ENCODE measurements at regions not wholly inside any gene's neighbourhood (a gene's known extent, or its start where the extent isn't known, plus 50 kb on each side); places are given as distances from the start of the nearest gene placed in this dataset.
"Not testable (repeated sequence)": the region's sequence is repeated elsewhere in the genome, so short reads cannot be mapped to it uniquely, and the experiment has no call there.

DNA sequence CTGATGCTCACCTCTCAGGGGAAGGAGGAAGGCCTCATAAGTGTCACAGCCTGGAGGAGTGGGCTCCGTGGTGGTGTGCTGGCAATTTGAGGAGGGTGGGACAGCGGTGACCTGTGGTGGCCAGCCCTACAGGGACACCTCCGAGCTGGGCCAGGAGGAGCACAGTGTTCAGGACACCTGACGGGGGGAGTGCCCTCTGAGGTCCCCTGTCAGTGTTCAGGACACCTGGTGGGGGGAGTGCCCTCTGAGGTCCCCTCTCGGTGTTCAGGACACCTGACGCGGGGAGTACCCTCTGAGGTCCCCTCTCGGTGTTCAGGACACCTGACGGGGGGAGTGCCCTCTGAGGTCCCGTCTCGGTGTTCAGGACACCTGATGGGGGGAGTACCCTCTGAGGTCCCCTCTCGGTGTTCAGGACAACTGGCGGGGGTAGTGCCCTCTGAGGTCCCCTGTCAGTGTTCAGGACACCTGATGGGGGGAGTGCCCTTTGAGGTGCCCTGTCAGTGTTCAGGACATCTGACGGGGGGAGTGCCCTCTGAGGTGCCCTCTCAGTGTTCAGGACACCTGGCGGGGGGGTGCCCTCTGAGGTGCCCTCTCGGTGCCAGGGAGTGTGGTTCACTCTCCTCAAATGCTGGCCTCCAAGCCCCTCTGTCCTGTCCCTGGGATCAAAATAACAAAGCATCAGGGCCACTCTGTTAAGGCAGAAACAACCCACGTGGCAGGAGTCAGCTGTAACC is 73.4 kb upstream of the ZNF469 start:
- Histone ChIP-seq H3K4me2 (ENCODE audit: insufficient read depth, low read length) (no peak overlapping the region), H4K20me1 (ENCODE audit: insufficient read depth, low read length) (no peaks in the 10 kb centered on the region), H2AFZ (ENCODE audit: low read length) (no peak overlapping the region), H3K9me3 (ENCODE audit: low read depth, low read length) (no peaks in the 10 kb centered on the region), H3K4me1 (ENCODE audit: insufficient read depth, low read length) (peaks cover 50% of the 10 kb centered on the region), H3K27ac (ENCODE audit: low read depth, low read length) (no peak overlapping the region), H3K79me2 (ENCODE audit: insufficient read depth, low read length) (no peaks in the 10 kb centered on the region), H3K4me3 (ENCODE audit: insufficient read depth, low read length) (no peak overlapping the region), H3K27me3 (ENCODE audit: insufficient read depth, low read length) (no peaks in the 10 kb centered on the region), H3K36me3 (ENCODE audit: insufficient read depth, low read length) (no peaks in the 10 kb centered on the region)
- peak; percentile 22 for DNase-seq (ENCODE audit: insufficient read length, low spot score, missing footprints)
- TF ChIP-seq CTCF (IDR thresholded peaks at IDR 0.05; ENCODE audit: extremely low read depth, low read depth, low read length) = no peak

- Histone ChIP-seq H3K27ac (ENCODE audit: low read depth, low read length) (no peak overlapping the region), H3K27me3 (ENCODE audit: insufficient read depth, low read length) (no peaks in the 10 kb centered on the region), H3K4me1 (ENCODE audit: insufficient read depth, low read length) (peaks cover 45% of the 10 kb centered on the region), H3K4me2 (ENCODE audit: insufficient read depth, low read length) (no peak overlapping the region), H3K4me3 (ENCODE audit: insufficient read depth, low read length) (no peak overlapping the region), H4K20me1 (ENCODE audit: insufficient read depth, low read length) (no peaks in the 10 kb centered on the region), H3K79me2 (ENCODE audit: insufficient read depth, low read length) (no peaks in the 10 kb centered on the region), H3K36me3 (ENCODE audit: insufficient read depth, low read length) (no peaks in the 10 kb centered on the region), H2AFZ (ENCODE audit: low read length) (no peak overlapping the region), H3K9me3 (ENCODE audit: low read depth, low read length) (no peaks in the 10 kb centered on the region)
- TF ChIP-seq CTCF (IDR thresholded peaks at IDR 0.05; ENCODE audit: extremely low read depth, low read depth, low read length) = no peak
- peak; percentile 55 for DNase-seq (ENCODE audit: insufficient read length, low spot score, missing footprints)
Measured at GRCh38 chr16:88309908-88310265, 72.9 kb upstream of the ZNF469 start.

- H3K79me2 ChIP-seq (ENCODE audit: insufficient read depth, low read length) = no peaks in the 10 kb centered on the region
- H3K9me3 ChIP-seq (ENCODE audit: low read depth, low read length) = no peaks in the 10 kb centered on the region
- no peaks in the 10 kb centered on the region for H4K20me1 ChIP-seq (ENCODE audit: insufficient read depth, low read length)
- peak; percentile 78 for DNase-seq (ENCODE audit: insufficient read length, low spot score, missing footprints)
- H3K27ac ChIP-seq (ENCODE audit: low read depth, low read length) = peak overlapping the region; percentile 7
- H3K27me3 ChIP-seq (ENCODE audit: insufficient read depth, low read length) = no peaks in the 10 kb centered on the region
- no peak overlapping the region for H2AFZ ChIP-seq (ENCODE audit: low read length)
- TF ChIP-seq CTCF (IDR thresholded peaks at IDR 0.05; ENCODE audit: extremely low read depth, low read depth, low read length) = no peak
- no peak overlapping the region for H3K4me2 ChIP-seq (ENCODE audit: insufficient read depth, low read length)
- peaks cover 39% of the 10 kb centered on the region for H3K4me1 ChIP-seq (ENCODE audit: insufficient read depth, low read length)
- H3K36me3 ChIP-seq (ENCODE audit: insufficient read depth, low read length) = no peaks in the 10 kb centered on the region
- no peak overlapping the region for H3K4me3 ChIP-seq (ENCODE audit: insufficient read depth, low read length)
Measured at GRCh38 chr16:88310796-88311605, 71.8 kb upstream of the ZNF469 start.

- H3K36me3 ChIP-seq (ENCODE audit: insufficient read depth, low read length); H2AFZ ChIP-seq (ENCODE audit: low read length); H3K27me3 ChIP-seq (ENCODE audit: insufficient read depth, low read length); H4K20me1 ChIP-seq (ENCODE audit: insufficient read depth, low read length); DNase-seq (ENCODE audit: insufficient read length, low spot score, missing footprints); H3K27ac ChIP-seq (ENCODE audit: low read depth, low read length); H3K79me2 ChIP-seq (ENCODE audit: insufficient read depth, low read length); H3K4me3 ChIP-seq (ENCODE audit: insufficient read depth, low read length); H3K9me3 ChIP-seq (ENCODE audit: low read depth, low read length); H3K4me2 ChIP-seq (ENCODE audit: insufficient read depth, low read length): not testable (repeated sequence)
- peaks cover 30% of the 10 kb centered on the region for H3K4me1 ChIP-seq (ENCODE audit: insufficient read depth, low read length)
Measured at GRCh38 chr16:88311860-88312259, 70.9 kb upstream of the ZNF469 start.

Data from osteoblast (primary cell).